ENCODE measurements at regions not wholly inside any gene's neighbourhood (a gene's known extent, or its start where the extent isn't known, plus 50 kb on each side); places are given as distances from the start of the nearest gene placed in this dataset.

- no peak for DNase-seq (ENCODE audit: low read depth in 1 of 2, low spot score in 2 of 2)
- H2BK15ac ChIP-seq (ENCODE audit: low read length) = no peak overlapping the region
- ChIA-PET CTCF (ENCODE audit: partially characterized antibody) (interaction anchor here (0.8 to 1.5 kb wide), 6 partner anchors 12 to 129 kb away, joined by 3 to 5 read pairs (median 3); no protein-coding TSS in a partner anchor), POLR2A (ENCODE audit: partially characterized antibody) (interaction anchor here (1.3 kb wide), 1 partner anchor 221 kb away, joined by 3 read pairs; no protein-coding TSS in a partner anchor)
- TF ChIP-seq CTBP2 (IDR thresholded peaks at IDR 0.05; ENCODE audit: borderline replicate concordance, insufficient read depth, insufficient read length, low read length) = no peak
- no peak for TF ChIP-seq POU5F1 (IDR thresholded peaks at IDR 0.05; ENCODE audit: low read depth, low read length)
- TF ChIP-seq BACH1 (IDR thresholded peaks at IDR 0.05; ENCODE audit: low read length) = no peak
- no peak for TF ChIP-seq SIRT6 (IDR thresholded peaks at IDR 0.05; ENCODE audit: low read length)
- no peak for TF ChIP-seq KDM4A (IDR thresholded peaks at IDR 0.05; ENCODE audit: low read depth, low read length, severe bottlenecking)
- TF ChIP-seq SIX5 (IDR thresholded peaks at IDR 0.05; ENCODE audit: low read depth, low read length) = no peak
- no peak overlapping the region for H4K91ac ChIP-seq (replicated peaks; ENCODE audit: insufficient read length, low read length)
- no peak overlapping the region for H3K23ac ChIP-seq (ENCODE audit: insufficient read length)
- no peak overlapping the region for H3K4me2 ChIP-seq (ENCODE audit: insufficient read depth in 1 of 2, low read depth in 2 of 2, low read length in 2 of 2)
- peaks cover 3 to 9% (median 5%) of the 10 kb centered on the region in 4 experiments for H3K4me1 ChIP-seq (replicated peaks in 1 of 4; ENCODE audit: control insufficient read depth in 3 of 4, insufficient read depth in 4 of 4, low read length in 3 of 4)
- peaks cover 13 to 23% of the 10 kb centered on the region in 2 experiments for H4K20me1 ChIP-seq (replicated peaks in 1 of 2; ENCODE audit: control insufficient read depth in 1 of 2, insufficient read depth in 2 of 2, low read length in 2 of 2)
- H2BK12ac ChIP-seq (ENCODE audit: low read depth, low read length) = no peak overlapping the region
- H3K18ac ChIP-seq (ENCODE audit: extremely low read depth, low read length) = no peak overlapping the region
- H3K4ac ChIP-seq (replicated peaks; ENCODE audit: insufficient read length, low read depth, low read length) = no peak overlapping the region
- FAIRE-seq = no peak
- H3K79me1 ChIP-seq (ENCODE audit: low read depth, low read length) = no peaks in the 10 kb centered on the region
- no peaks in the 10 kb centered on the region; the same call in 1 of the 2 replicates for H3K23me2 ChIP-seq (ENCODE audit: low read depth, low read length)
- no peak overlapping the region for H2BK5ac ChIP-seq (ENCODE audit: low read depth, low read length)
- H4K8ac ChIP-seq (ENCODE audit: extremely low read depth, insufficient read depth, low read length) = no peak overlapping the region
- no peaks in the 10 kb centered on the region for H3K79me2 ChIP-seq (ENCODE audit: control insufficient read depth in 1 of 2, insufficient read depth in 2 of 2, low read length in 2 of 2)
- no peaks in the 10 kb centered on the region for H3K36me3 ChIP-seq (ENCODE audit: control insufficient read depth in 2 of 4, insufficient read depth in 4 of 4, low read length in 3 of 4)
- no peak overlapping the region for H3K14ac ChIP-seq (ENCODE audit: insufficient read length)
- H4K5ac ChIP-seq (ENCODE audit: insufficient read length, low read depth, low read length) = no peak overlapping the region
- no peak overlapping the region for H2AFZ ChIP-seq (ENCODE audit: low read length)
- no peak overlapping the region for H3K56ac ChIP-seq (replicated peaks; ENCODE audit: insufficient read length, low read depth, low read length)
- H3K9me3 ChIP-seq (ENCODE audit: insufficient read depth in 2 of 2, low read depth in 1 of 2, low read length in 1 of 2) = no peaks in the 10 kb centered on the region
- no peak overlapping the region for H2AK5ac ChIP-seq (ENCODE audit: low read depth, low read length)
- no peak overlapping the region for H3K9ac ChIP-seq (replicated peaks in 1 of 4; ENCODE audit: extremely low read depth in 1 of 4, low read depth in 3 of 4, low read length in 3 of 4)
- no peak overlapping the region for H2BK120ac ChIP-seq (replicated peaks; ENCODE audit: low read depth, low read length)
- WGBS, 2 experiments (ENCODE audit: extremely low coverage in 1 of 2, insufficient coverage in 1 of 2, insufficient read length in 1 of 2, insufficient replicate concordance in 2 of 2, low coverage in 1 of 2, low lambda C conversion rate in 2 of 2, missing lambda C conversion rate in 1 of 2) = 81% methylated on average over 5 of the region's 5 CpGs; no CpG with 5 or more reads in 1 of the 2 experiments
- H2BK20ac ChIP-seq (ENCODE audit: low read length) = no peak overlapping the region
- no peak overlapping the region for H3K4me3 ChIP-seq (ENCODE audit: extremely low read depth in 1 of 4, insufficient read depth in 2 of 4, low read depth in 3 of 4, low read length in 4 of 4)
- no peak overlapping the region for H3K27ac ChIP-seq (ENCODE audit: low read depth, low read length)
- peaks cover 55 to 66% (median 64%) of the 10 kb centered on the region in 4 experiments for H3K27me3 ChIP-seq (replicated peaks in 1 of 4; ENCODE audit: control insufficient read depth in 3 of 4, extremely low read depth in 1 of 4, insufficient read depth in 3 of 4, low read length in 3 of 4)
Observed at GRCh38 chr2:120461092-120461491, 115.2 kb downstream of the INHBB start.
